ENCODE measurements at regions not wholly inside any gene's neighbourhood (a gene's known extent, or its start where the extent isn't known, plus 50 kb on each side); places are given as distances from the start of the nearest gene placed in this dataset.

DNA sequence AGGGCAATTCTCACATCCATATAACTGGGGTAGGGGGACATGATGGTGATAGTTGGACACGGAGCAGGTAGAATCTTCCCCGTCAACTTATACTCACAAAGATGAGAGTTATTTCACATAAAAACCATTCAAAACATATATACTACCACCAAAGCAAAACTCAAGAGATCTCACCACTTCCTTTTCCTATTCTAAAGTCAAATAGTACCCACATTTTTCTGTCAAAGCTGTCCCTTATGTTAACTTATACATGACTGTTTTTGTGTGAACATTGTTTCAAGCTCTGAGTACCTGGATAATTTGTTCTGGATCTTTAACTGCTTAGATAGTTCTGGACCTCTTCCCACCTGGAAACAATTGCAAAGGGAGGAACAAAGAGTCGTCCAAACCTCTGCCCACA lies 95.5 kb upstream of the MAN2A1 start:
- TF ChIP-seq, protein P1, sequence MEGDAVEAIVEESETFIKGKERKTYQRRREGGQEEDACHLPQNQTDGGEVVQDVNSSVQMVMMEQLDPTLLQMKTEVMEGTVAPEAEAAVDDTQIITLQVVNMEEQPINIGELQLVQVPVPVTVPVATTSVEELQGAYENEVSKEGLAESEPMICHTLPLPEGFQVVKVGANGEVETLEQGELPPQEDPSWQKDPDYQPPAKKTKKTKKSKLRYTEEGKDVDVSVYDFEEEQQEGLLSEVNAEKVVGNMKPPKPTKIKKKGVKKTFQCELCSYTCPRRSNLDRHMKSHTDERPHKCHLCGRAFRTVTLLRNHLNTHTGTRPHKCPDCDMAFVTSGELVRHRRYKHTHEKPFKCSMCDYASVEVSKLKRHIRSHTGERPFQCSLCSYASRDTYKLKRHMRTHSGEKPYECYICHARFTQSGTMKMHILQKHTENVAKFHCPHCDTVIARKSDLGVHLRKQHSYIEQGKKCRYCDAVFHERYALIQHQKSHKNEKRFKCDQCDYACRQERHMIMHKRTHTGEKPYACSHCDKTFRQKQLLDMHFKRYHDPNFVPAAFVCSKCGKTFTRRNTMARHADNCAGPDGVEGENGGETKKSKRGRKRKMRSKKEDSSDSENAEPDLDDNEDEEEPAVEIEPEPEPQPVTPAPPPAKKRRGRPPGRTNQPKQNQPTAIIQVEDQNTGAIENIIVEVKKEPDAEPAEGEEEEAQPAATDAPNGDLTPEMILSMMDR (conservative IDR thresholded peaks at IDR 0.05; ENCODE audit: low read depth, low read length), result no peak
- TF ChIP-seq EZH2 (IDR thresholded peaks at IDR 0.05; ENCODE audit: borderline replicate concordance, low read depth, low read length, poor library complexity, severe bottlenecking), result no peak
